ENCODE measurements at regions not wholly inside any gene's neighbourhood (a gene's known extent, or its start where the extent isn't known, plus 50 kb on each side); places are given as distances from the start of the nearest gene placed in this dataset.
"Not testable (repeated sequence)": the region's sequence is repeated elsewhere in the genome, so short reads cannot be mapped to it uniquely, and the experiment has no call there.

- DNase-seq (ENCODE audit: low read depth, low spot score) = no peak
These were observed 133.7 kb downstream of the ATL2 start for GRCh38 chr2:38243186-38243880.

GRCh38 chr2:38239452-38239851, 137.6 kb downstream of the ATL2 start:
- DNase-seq (ENCODE audit: low read depth, low spot score) = no peak

- not testable (repeated sequence) for DNase-seq (ENCODE audit: low read depth, low spot score)
These were observed 138.4 kb downstream of the ATL2 start for GRCh38 chr2:38238705-38239104.

GRCh38 chr2:38237311-38237710, 139.8 kb downstream of the ATL2 start:
- no peak for DNase-seq (ENCODE audit: low read depth, low spot score)

GRCh38 chr2:38233231-38233983, 143.7 kb downstream of the ATL2 start:
- no peak for DNase-seq (ENCODE audit: low read depth, low spot score)

- DNase-seq (ENCODE audit: low read depth, low spot score) = no peak
These were observed 144.6 kb downstream of the ATL2 start for GRCh38 chr2:38232454-38232853.

GRCh38 chr2:38230756-38231155, 146.3 kb downstream of the ATL2 start:
- no peak for DNase-seq (ENCODE audit: low read depth, low spot score)

- DNase-seq (ENCODE audit: low read depth, low spot score) = no peak
These were observed 148.3 kb downstream of the ATL2 start for GRCh38 chr2:38228753-38229152.

- peak; percentile 69 for DNase-seq (ENCODE audit: low read depth, low spot score)
These were observed 149.0 kb upstream of the CYP1B1 start for GRCh38 chr2:38224821-38225437.

GRCh38 chr2:38224181-38224580, 148.2 kb upstream of the CYP1B1 start:
- no peak for DNase-seq (ENCODE audit: low read depth, low spot score)

GRCh38 chr2:38223256-38223655, 147.3 kb upstream of the CYP1B1 start:
- DNase-seq (ENCODE audit: low read depth, low spot score) = no peak

- no peak for DNase-seq (ENCODE audit: low read depth, low spot score)
These were observed 144.2 kb upstream of the CYP1B1 start for GRCh38 chr2:38220164-38220563.

GRCh38 chr2:38218995-38219394, 143.0 kb upstream of the CYP1B1 start:
- no peak for DNase-seq (ENCODE audit: low read depth, low spot score)

- DNase-seq (ENCODE audit: low read depth, low spot score) = peak; percentile 60
These were observed 142.6 kb upstream of the CYP1B1 start for GRCh38 chr2:38218591-38218991.

GRCh38 chr2:38217401-38218188, 141.6 kb upstream of the CYP1B1 start:
- DNase-seq (ENCODE audit: low read depth, low spot score) = no peak

- no peak for DNase-seq (ENCODE audit: low read depth, low spot score)
These were observed 140.9 kb upstream of the CYP1B1 start for GRCh38 chr2:38216886-38217285.

- DNase-seq (ENCODE audit: low read depth, low spot score) = no peak
These were observed 140.0 kb upstream of the CYP1B1 start for GRCh38 chr2:38215993-38216392.

GRCh38 chr2:38215522-38215921, 139.6 kb upstream of the CYP1B1 start:
- no peak for DNase-seq (ENCODE audit: low read depth, low spot score)

GRCh38 chr2:38214209-38214717, 138.3 kb upstream of the CYP1B1 start:
- DNase-seq (ENCODE audit: low read depth, low spot score) = peak; percentile 88

GRCh38 chr2:38213619-38214167, 137.7 kb upstream of the CYP1B1 start:
- DNase-seq (ENCODE audit: low read depth, low spot score) = no peak

GRCh38 chr2:38212312-38212711, 136.4 kb upstream of the CYP1B1 start:
- DNase-seq (ENCODE audit: low read depth, low spot score) = no peak

Data from ELF-1 (cell line).